Thoracic aorta (tissue), 2 donors: ENCODE measurements at regions not wholly inside any gene's neighbourhood (a gene's known extent, or its start where the extent isn't known, plus 50 kb on each side); places are given as distances from the start of the nearest gene placed in this dataset.

Experiments
- ATAC-seq: fragments of 150-250 bp; one replicate; pipeline ENCODE4 v1.8.0; 2017; ENCODE audit warnings: low read depth; ENCODE audit not compliant: insufficient number of reproducible peaks, low FRiP score
- DNase-seq: peaks from one replicate; pipeline ENCODE4 v3.0.0-alpha.2; 2020; ENCODE audit warnings: low spot score
- H3K27ac ChIP-seq, 2 donors: fragments of 200-600 bp; sonication (generic); 1 replicate in 1 of 2; 2 replicates in 1 of 2; pipeline ENCODE4 v1.5.1; 2016; ENCODE audit warnings: mild to moderate bottlenecking in 2 of 2, moderate library complexity in 2 of 2
- H3K27me3 ChIP-seq: fragments of 200-600 bp; sonication (generic); replicated peaks from 2 replicates; pipeline ENCODE4 v1.6.0; 2016; ENCODE audit warnings: mild to moderate bottlenecking; ENCODE audit not compliant: insufficient read depth
- H3K36me3 ChIP-seq: fragments of 200-600 bp; sonication (generic); one replicate; pipeline ENCODE4 v1.5.1; 2016
- H3K4me1 ChIP-seq, 2 donors: fragments of 200-600 bp; sonication (generic); 1 replicate in 1 of 2; 2 replicates in 1 of 2; pipeline versions ENCODE4 v1.5.1 to v1.6.0; 2016; ENCODE audit warnings: low read depth in 2 of 2, mild to moderate bottlenecking in 1 of 2; ENCODE audit not compliant: control insufficient read depth in 1 of 2
- H3K4me3 ChIP-seq: fragments of 200-600 bp; sonication (generic); 2 replicates; pipeline ENCODE4 v1.5.1; 2016; ENCODE audit warnings: mild to moderate bottlenecking
- H3K9me3 ChIP-seq: fragments of 200-600 bp; sonication (generic); 2 replicates; pipeline ENCODE4 v1.5.1; 2016
- TF ChIP-seq, protein P1 (sequence below): fragments of 200-600 bp; sonication (generic); IDR thresholded peaks from one replicate; pipeline ENCODE4 v1.5.1; 2019; ENCODE audit warnings: antibody characterized with exemption

DNA sequence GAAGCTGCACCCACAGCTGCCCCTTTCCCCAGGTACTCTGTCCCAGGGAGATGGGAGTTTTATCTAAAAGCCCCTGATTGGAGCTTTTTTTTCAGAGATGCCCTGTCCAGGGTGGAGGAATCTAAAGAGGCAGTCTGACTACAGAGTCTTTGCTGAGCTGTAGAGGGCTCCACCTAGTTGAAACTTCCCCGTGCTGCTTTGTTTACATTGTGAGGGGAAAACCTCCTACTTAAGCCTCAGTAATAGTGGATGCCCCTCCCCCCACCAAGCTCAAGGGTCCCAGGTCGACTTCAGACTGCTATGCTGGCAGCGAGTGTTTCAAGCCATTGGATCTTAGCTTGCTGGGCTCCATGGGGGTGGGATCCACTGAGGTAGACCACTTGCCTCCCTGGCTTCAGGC, 470.1 kb upstream of the LARGE1 start:
- no peak for DNase-seq
- no peak for ATAC-seq
- no peaks in the 10 kb centered on the region for H3K4me1 ChIP-seq
- no peak overlapping the region for H3K4me3 ChIP-seq
- no peaks in the 10 kb centered on the region for H3K9me3 ChIP-seq
- no peaks in the 10 kb centered on the region for H3K27me3 ChIP-seq
- TF ChIP-seq, protein P1, sequence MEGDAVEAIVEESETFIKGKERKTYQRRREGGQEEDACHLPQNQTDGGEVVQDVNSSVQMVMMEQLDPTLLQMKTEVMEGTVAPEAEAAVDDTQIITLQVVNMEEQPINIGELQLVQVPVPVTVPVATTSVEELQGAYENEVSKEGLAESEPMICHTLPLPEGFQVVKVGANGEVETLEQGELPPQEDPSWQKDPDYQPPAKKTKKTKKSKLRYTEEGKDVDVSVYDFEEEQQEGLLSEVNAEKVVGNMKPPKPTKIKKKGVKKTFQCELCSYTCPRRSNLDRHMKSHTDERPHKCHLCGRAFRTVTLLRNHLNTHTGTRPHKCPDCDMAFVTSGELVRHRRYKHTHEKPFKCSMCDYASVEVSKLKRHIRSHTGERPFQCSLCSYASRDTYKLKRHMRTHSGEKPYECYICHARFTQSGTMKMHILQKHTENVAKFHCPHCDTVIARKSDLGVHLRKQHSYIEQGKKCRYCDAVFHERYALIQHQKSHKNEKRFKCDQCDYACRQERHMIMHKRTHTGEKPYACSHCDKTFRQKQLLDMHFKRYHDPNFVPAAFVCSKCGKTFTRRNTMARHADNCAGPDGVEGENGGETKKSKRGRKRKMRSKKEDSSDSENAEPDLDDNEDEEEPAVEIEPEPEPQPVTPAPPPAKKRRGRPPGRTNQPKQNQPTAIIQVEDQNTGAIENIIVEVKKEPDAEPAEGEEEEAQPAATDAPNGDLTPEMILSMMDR, result no peak
- no peak overlapping the region for H3K27ac ChIP-seq
- no peaks in the 10 kb centered on the region for H3K36me3 ChIP-seq

DNA sequence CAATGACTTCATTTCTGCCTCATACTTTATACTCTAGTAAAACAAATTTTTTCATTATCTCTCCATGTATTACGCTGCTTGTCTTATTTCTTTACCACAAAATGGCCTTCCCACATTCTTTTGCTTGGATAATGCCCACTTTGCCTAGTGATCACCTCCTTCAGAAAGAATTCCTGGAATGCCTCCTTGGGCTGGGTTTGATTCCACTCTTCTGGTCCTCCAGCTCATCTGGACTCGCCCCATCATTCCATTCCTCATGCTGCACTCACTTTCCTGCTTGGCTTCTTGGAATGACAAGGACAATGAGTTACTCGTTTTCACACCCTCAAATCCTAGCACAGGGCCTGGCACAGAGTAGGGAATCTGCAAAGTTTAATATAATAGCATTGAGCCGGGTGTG, 475.1 kb upstream of the LARGE1 start:
- ATAC-seq (no peak), DNase-seq (no peak)
- Histone ChIP-seq H3K36me3 (no peaks in the 10 kb centered on the region), H3K9me3 (no peaks in the 10 kb centered on the region), H3K4me3 (no peak overlapping the region), H3K27ac (no peak overlapping the region), H3K27me3 (no peaks in the 10 kb centered on the region), H3K4me1 (no peaks in the 10 kb centered on the region)
- TF ChIP-seq, protein P1, result no peak

DNA sequence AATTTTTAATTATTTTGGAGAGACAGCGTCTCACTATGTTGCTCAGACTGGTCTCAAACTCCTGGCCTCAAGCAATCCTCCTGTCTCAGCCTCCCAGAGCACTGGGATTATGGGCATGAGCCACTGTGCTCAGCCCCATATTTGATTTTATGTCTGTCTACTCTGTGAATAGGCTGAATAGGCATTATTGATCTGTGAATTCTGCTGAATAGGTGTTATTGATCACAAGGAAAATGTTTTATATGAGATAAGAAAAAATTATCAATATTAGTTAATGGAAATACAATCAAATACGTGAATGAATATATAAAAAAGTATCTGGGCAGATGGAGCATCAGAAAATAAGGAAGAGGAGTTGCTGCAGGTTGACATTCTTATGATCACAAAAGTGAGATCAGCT, 483.4 kb upstream of the LARGE1 start:
- no peaks in the 10 kb centered on the region for H3K4me1 ChIP-seq
- H3K27ac ChIP-seq, result no peak overlapping the region
- no peaks in the 10 kb centered on the region for H3K9me3 ChIP-seq
- H3K27me3 ChIP-seq, result no peaks in the 10 kb centered on the region
- H3K4me3 ChIP-seq, result no peak overlapping the region
- no peak for DNase-seq
- ATAC-seq, result no peak
- TF ChIP-seq, protein P1, result no peak
- H3K36me3 ChIP-seq, result no peaks in the 10 kb centered on the region

DNA sequence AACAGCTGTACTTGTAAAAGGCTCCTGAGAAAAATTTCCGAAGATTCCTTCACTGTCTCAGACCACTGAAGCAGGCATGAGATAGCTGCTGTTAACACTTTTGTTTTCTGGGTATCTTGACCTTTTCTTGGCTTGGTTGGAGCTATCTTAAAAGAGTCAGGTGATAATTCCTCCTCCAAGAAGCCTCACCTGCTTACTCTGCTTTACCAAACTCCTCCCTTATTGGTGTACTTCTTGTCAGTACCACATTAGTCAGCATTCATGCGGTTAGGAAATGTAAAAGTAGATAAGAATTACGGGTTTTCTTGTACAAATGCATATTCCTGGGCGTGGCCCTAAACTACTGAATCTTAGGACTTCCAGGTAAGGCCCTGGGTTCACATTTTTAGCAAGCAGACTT, 489.8 kb upstream of the LARGE1 start:
- TF ChIP-seq, protein P1, result no peak
- no peaks in the 10 kb centered on the region for H3K9me3 ChIP-seq
- no peaks in the 10 kb centered on the region for H3K4me1 ChIP-seq
- H3K27ac ChIP-seq, result no peak overlapping the region
- no peak overlapping the region for H3K4me3 ChIP-seq
- no peaks in the 10 kb centered on the region for H3K36me3 ChIP-seq
- no peak for ATAC-seq
- no peak for DNase-seq
- no peaks in the 10 kb centered on the region for H3K27me3 ChIP-seq

DNA sequence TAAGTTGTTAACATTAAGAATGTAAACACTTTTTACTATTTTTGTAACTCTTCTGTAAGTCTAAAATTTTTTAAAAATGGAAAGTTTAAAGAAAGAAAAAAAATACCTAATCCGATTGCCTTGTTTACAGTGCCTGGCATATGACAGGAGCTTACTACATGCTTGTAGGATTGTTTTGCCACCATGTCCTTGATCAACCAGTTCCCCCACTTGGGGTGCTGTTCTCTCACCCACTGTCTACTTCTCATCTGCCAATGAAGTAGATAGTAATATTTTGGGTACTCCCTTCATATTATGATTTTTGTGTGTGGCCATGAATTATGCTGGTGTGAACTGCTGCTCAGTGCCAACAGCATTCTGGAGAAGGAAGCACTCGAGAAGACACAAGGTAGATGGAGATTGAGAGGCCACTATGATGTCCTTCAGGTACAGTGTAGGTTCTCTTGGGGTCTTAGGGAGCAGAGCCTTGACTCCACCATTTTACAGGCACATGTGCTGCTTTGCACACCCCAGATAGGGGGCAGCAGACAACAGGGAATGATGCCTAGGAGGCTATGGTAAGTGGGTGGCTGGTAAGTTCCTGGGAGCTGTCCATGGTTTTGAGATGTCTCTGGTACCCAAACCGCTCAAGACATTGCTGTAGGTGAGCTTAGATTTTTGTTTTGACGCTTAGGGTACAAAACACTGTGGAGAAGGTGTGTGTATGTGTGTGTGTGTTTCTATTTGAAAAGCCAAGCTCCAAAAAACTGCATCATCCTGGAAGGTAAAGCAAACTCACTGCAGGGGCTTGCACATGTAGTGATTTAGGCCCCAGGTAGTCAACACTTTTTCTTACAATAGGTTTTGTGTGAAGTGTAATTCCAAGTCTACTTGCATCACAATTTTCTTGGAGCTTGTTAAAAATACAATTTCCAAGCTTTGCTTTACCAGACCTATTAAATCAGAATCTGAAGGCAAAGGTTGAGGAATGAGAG, 494.5 kb upstream of the LARGE1 start:
- ATAC-seq, result no peak
- DNase-seq, result no peak

More for the DNA sequence above, 494.5 kb upstream of the LARGE1 start:
- Histone ChIP-seq H3K4me1 (no peaks in the 10 kb centered on the region), H3K27ac (no peak overlapping the region), H3K27me3 (no peaks in the 10 kb centered on the region), H3K9me3 (no peaks in the 10 kb centered on the region), H3K4me3 (no peak overlapping the region), H3K36me3 (no peaks in the 10 kb centered on the region)
- TF ChIP-seq, protein P1, result no peak
